ENCODE measurements at regions not wholly inside any gene's neighbourhood (a gene's known extent, or its start where the extent isn't known, plus 50 kb on each side); places are given as distances from the start of the nearest gene placed in this dataset.
"Not testable (repeated sequence)": the region's sequence is repeated elsewhere in the genome, so short reads cannot be mapped to it uniquely, and the experiment has no call there.

DNA sequence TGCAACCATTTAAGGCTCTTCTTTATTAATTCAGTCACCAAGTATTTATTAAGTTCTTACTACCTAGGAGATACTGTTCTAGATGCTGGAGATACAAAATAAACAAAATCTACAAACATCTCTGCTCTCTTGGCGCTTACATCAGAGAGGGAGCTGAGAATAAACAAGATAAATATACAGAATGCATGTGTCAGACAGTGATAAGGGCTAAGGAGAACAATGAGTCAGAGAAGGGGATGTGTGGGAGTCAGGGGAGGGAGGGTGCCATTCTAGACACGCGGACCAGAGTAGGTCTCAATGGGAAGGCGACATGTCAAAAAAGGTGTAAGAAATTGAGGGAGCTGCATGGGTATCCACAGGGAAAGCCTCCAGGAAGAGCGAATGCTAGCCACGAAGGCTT, 393.2 kb downstream of the RWDD3 start:
- Histone ChIP-seq H3K36me3 (ENCODE audit: control insufficient read depth, insufficient read depth, low read length) (no peaks in the 10 kb centered on the region), H3K4me1 (ENCODE audit: control insufficient read depth, insufficient read depth, low read length) (no peaks in the 10 kb centered on the region), H3K27ac (ENCODE audit: low read length) (no peak overlapping the region), H3K27me3 (ENCODE audit: control insufficient read depth, insufficient read depth, low read length) (no peaks in the 10 kb centered on the region), H3K9me3 (ENCODE audit: control insufficient read depth, low read depth, low read length) (no peaks in the 10 kb centered on the region), H3K4me3 (ENCODE audit: low read length) (no peak overlapping the region)
- WGBS (ENCODE audit: insufficient coverage, low lambda C conversion rate), result 84% methylated on average over 5 of the region's 6 CpGs
- no peak for DNase-seq

DNA sequence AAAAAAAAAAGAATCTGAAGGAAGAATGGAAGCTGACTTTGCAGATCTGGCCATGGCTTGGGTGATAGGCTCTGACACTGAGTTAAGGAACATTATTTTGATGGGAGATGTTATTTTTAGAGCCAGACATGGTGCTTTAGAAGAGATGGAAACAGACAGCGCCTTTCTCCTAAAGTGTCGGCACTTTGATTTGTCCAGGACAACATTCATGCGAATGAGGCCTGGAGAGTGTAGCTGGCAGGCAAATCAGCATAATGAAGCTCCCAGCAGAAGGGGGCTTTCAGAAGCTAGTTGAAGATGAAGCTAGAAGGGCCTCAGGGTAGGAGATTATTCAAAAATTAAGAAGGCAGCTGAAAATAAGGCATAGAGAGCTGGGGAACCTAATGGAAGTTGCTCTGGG, 397.7 kb downstream of the RWDD3 start:
- WGBS (ENCODE audit: insufficient coverage, low lambda C conversion rate), result 100% methylated on average over 1 of the region's 3 CpGs
- no peaks in the 10 kb centered on the region for H3K9me3 ChIP-seq (ENCODE audit: control insufficient read depth, low read depth, low read length)

GRCh38 chr1:95635811-95636210, 401.8 kb downstream of the RWDD3 start:
- Histone ChIP-seq H3K27me3 (ENCODE audit: control insufficient read depth, insufficient read depth, low read length) (no peaks in the 10 kb centered on the region), H3K9me3 (ENCODE audit: control insufficient read depth, low read depth, low read length) (no peaks in the 10 kb centered on the region), H3K27ac (ENCODE audit: low read length) (no peak overlapping the region), H3K4me1 (ENCODE audit: control insufficient read depth, insufficient read depth, low read length) (no peaks in the 10 kb centered on the region), H3K4me3 (ENCODE audit: low read length) (no peak overlapping the region), H3K36me3 (ENCODE audit: control insufficient read depth, insufficient read depth, low read length) (no peaks in the 10 kb centered on the region)
- 100% methylated on average over 1 of the region's 3 CpGs for WGBS (ENCODE audit: insufficient coverage, low lambda C conversion rate)
- DNase-seq, result no peak

More for the DNA sequence above, 397.7 kb downstream of the RWDD3 start:
- Histone ChIP-seq H3K36me3 (ENCODE audit: control insufficient read depth, insufficient read depth, low read length) (no peaks in the 10 kb centered on the region), H3K4me3 (ENCODE audit: low read length) (no peak overlapping the region), H3K4me1 (ENCODE audit: control insufficient read depth, insufficient read depth, low read length) (no peaks in the 10 kb centered on the region), H3K27ac (ENCODE audit: low read length) (no peak overlapping the region), H3K27me3 (ENCODE audit: control insufficient read depth, insufficient read depth, low read length) (no peaks in the 10 kb centered on the region)
- no peak for DNase-seq

DNA sequence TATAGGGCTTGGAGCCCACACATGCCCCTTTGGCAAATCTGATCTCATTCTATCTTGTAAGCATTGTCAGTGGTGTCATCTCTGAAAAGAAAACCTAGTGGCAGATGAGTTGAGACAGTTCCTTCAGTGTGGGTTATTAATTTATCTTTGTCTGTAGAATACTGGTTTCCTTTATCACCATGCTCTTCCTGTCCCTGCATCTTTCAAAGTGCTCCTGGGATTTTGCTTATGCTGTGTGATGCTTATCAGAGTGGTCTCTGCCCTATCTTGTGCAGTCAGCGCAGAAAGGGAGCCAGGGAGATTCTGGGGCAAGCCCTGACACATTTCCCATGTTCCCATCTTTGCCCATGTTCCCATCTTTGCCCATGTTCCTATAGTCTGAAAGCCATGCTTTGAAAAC, 402.9 kb downstream of the RWDD3 start:
- Histone ChIP-seq H3K27ac (ENCODE audit: low read length) (no peak overlapping the region), H3K4me1 (ENCODE audit: control insufficient read depth, insufficient read depth, low read length) (no peaks in the 10 kb centered on the region), H3K4me3 (ENCODE audit: low read length) (no peak overlapping the region), H3K9me3 (ENCODE audit: control insufficient read depth, low read depth, low read length) (no peaks in the 10 kb centered on the region), H3K36me3 (ENCODE audit: control insufficient read depth, insufficient read depth, low read length) (no peaks in the 10 kb centered on the region), H3K27me3 (ENCODE audit: control insufficient read depth, insufficient read depth, low read length) (no peaks in the 10 kb centered on the region)
- WGBS (ENCODE audit: insufficient coverage, low lambda C conversion rate), result no CpG with 5 or more reads among the region's 1 CpG
- DNase-seq, result no peak

GRCh38 chr1:95640746-95641145, 406.7 kb downstream of the RWDD3 start:
- Histone ChIP-seq H3K36me3 (ENCODE audit: control insufficient read depth, insufficient read depth, low read length) (no peaks in the 10 kb centered on the region), H3K27ac (ENCODE audit: low read length) (no peak overlapping the region), H3K4me3 (ENCODE audit: low read length) (no peak overlapping the region), H3K27me3 (ENCODE audit: control insufficient read depth, insufficient read depth, low read length) (no peaks in the 10 kb centered on the region), H3K4me1 (ENCODE audit: control insufficient read depth, insufficient read depth, low read length) (no peaks in the 10 kb centered on the region), H3K9me3 (ENCODE audit: control insufficient read depth, low read depth, low read length) (no peaks in the 10 kb centered on the region)
- no peak for DNase-seq
- WGBS (ENCODE audit: insufficient coverage, low lambda C conversion rate), result 86% methylated on average over 1 of the region's 2 CpGs

GRCh38 chr1:95641386-95641785, 407.4 kb downstream of the RWDD3 start:
- Histone ChIP-seq H3K9me3 (ENCODE audit: control insufficient read depth, low read depth, low read length) (no peaks in the 10 kb centered on the region), H3K27me3 (ENCODE audit: control insufficient read depth, insufficient read depth, low read length) (no peaks in the 10 kb centered on the region), H3K27ac (ENCODE audit: low read length) (no peak overlapping the region), H3K4me3 (ENCODE audit: low read length) (no peak overlapping the region), H3K36me3 (ENCODE audit: control insufficient read depth, insufficient read depth, low read length) (no peaks in the 10 kb centered on the region), H3K4me1 (ENCODE audit: control insufficient read depth, insufficient read depth, low read length) (no peaks in the 10 kb centered on the region)
- WGBS (ENCODE audit: insufficient coverage, low lambda C conversion rate), result 33% methylated on average over 1 of the region's 2 CpGs
- no peak for DNase-seq

DNA sequence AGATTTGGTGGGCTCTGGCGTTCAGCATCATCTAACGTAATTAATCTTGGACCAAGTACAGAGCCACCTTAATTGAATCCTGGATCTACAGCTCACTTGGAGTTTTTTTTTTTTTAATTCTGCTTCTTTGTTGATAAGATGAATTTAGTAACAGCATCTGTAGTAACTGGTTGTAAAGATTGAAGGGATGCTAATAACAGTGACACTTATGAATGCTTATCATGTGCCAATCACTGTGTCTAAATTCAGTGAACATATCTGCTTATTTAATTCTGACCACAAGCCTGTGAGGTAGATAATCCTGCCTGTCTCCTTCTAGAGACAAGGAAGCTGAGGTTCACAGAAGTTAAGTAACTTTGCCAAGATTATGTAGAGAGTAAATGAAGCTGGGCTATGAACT, 408.0 kb downstream of the RWDD3 start:
- Histone ChIP-seq H3K36me3 (ENCODE audit: control insufficient read depth, insufficient read depth, low read length) (no peaks in the 10 kb centered on the region), H3K4me3 (ENCODE audit: low read length) (no peak overlapping the region), H3K27ac (ENCODE audit: low read length) (no peak overlapping the region), H3K9me3 (ENCODE audit: control insufficient read depth, low read depth, low read length) (no peaks in the 10 kb centered on the region), H3K4me1 (ENCODE audit: control insufficient read depth, insufficient read depth, low read length) (no peaks in the 10 kb centered on the region), H3K27me3 (ENCODE audit: control insufficient read depth, insufficient read depth, low read length) (no peaks in the 10 kb centered on the region)
- WGBS (ENCODE audit: insufficient coverage, low lambda C conversion rate), result no CpG with 5 or more reads among the region's 2 CpGs
- no peak for DNase-seq

DNA sequence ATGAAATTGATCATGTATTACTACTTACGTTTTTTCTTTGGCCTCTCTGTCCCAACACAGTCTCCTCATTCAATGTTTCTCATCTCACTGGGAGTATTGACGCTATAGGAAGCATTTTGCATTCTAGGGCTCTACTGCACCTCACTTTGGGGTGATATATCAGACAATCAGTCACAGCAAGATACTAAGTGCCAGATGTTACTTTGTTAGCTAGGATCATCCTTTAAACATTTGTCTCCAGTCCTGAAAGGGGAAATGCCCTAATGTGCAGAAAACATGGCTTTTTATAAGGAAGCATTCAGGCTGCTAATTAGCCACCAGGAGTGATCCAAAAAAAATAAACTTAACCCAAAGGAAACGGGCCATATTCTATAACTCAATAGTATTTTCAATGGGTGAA, 409.1 kb downstream of the RWDD3 start:
- no peaks in the 10 kb centered on the region for H3K27me3 ChIP-seq (ENCODE audit: control insufficient read depth, insufficient read depth, low read length)
- WGBS (ENCODE audit: insufficient coverage, low lambda C conversion rate), result 83% methylated on average over 1 of the region's 3 CpGs
- DNase-seq, result no peak

DNA sequence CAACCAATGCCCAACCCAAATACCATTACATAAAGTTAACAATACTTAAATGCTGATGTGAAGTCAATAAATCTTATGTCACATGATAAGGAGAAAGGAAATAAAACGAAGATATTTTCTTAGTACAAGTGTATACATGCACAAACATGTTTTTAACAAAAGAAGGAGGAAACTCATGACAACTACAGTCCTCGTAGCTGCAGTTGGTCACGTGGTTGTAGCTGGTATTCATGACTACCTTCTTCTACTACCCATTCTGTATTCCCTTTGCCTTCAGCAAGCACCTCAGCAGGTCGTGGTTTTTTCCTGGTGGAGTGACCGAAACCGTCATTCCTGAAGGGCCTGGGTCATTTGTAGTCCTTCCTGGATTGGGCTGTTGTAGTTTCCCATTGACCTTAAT, 411.1 kb downstream of the RWDD3 start:
- not testable (repeated sequence) for H3K27me3 ChIP-seq (ENCODE audit: control insufficient read depth, insufficient read depth, low read length); H3K9me3 ChIP-seq (ENCODE audit: control insufficient read depth, low read depth, low read length); H3K27ac ChIP-seq (ENCODE audit: low read length); DNase-seq; H3K36me3 ChIP-seq (ENCODE audit: control insufficient read depth, insufficient read depth, low read length); H3K4me1 ChIP-seq (ENCODE audit: control insufficient read depth, insufficient read depth, low read length); H3K4me3 ChIP-seq (ENCODE audit: low read length)
- no CpG with 5 or more reads among the region's 6 CpGs for WGBS (ENCODE audit: insufficient coverage, low lambda C conversion rate)

More for the DNA sequence above, 409.1 kb downstream of the RWDD3 start:
- Histone ChIP-seq H3K27ac (ENCODE audit: low read length) (no peak overlapping the region), H3K4me3 (ENCODE audit: low read length) (no peak overlapping the region), H3K9me3 (ENCODE audit: control insufficient read depth, low read depth, low read length) (no peaks in the 10 kb centered on the region), H3K4me1 (ENCODE audit: control insufficient read depth, insufficient read depth, low read length) (no peaks in the 10 kb centered on the region), H3K36me3 (ENCODE audit: control insufficient read depth, insufficient read depth, low read length) (no peaks in the 10 kb centered on the region)

DNA sequence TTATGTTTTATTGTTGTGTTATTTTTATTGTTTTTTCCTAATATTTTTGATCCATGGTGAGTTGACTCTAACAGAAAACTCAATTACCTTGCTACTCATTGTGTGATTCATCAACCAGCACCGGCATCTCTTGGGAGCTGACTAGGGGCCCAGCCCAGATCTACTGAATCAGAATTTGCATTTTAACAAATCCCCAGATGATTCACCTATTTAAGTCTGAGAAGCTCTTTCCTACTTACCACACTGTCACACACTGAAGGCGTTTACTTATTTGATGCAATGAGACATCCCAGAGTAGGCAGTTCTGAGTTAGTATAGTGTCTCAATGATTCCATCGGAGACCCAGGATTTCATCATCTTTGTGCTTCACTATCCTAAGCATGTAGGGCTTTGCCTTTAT, 416.6 kb downstream of the RWDD3 start:
- no CpG with 5 or more reads among the region's 3 CpGs for WGBS (ENCODE audit: insufficient coverage, low lambda C conversion rate)
- Histone ChIP-seq H3K4me3 (ENCODE audit: low read length) (no peak overlapping the region), H3K9me3 (ENCODE audit: control insufficient read depth, low read depth, low read length) (no peaks in the 10 kb centered on the region), H3K27ac (ENCODE audit: low read length) (no peak overlapping the region), H3K36me3 (ENCODE audit: control insufficient read depth, insufficient read depth, low read length) (no peaks in the 10 kb centered on the region), H3K27me3 (ENCODE audit: control insufficient read depth, insufficient read depth, low read length) (no peaks in the 10 kb centered on the region), H3K4me1 (ENCODE audit: control insufficient read depth, insufficient read depth, low read length) (no peaks in the 10 kb centered on the region)
- DNase-seq, result no peak

DNA sequence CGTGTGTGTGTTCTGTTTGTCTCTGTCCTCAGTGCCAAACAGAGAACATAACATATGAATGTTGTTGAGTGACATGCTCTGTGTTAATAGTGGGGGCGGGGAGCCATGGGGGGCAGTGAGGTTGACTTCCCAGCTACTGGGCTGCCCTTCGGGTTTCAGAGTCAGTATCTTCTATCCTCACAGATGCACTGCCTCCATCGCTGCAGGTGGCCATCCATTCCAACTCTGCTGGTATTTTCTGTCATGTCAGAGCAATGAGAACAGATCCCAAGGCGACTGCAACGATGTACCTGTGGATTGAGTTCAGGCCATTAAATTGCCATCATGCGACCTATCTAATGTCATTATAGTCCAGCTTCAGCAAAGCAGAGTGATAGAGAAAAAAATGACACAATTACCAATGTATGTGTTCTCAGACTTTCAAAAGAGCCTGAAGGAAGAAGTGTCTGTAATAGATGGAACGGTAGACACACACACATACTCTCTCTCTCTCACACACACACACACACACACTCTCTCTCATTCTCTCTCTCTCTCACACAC, 418.5 kb downstream of the RWDD3 start:
- H3K9me3 ChIP-seq (ENCODE audit: control insufficient read depth, low read depth, low read length), result no peaks in the 10 kb centered on the region
- no peak for DNase-seq
- no peak overlapping the region for H3K4me3 ChIP-seq (ENCODE audit: low read length)
- H3K27ac ChIP-seq (ENCODE audit: low read length), result no peak overlapping the region
- no peaks in the 10 kb centered on the region for H3K36me3 ChIP-seq (ENCODE audit: control insufficient read depth, insufficient read depth, low read length)
- no peaks in the 10 kb centered on the region for H3K4me1 ChIP-seq (ENCODE audit: control insufficient read depth, insufficient read depth, low read length)
- 65% methylated on average over 2 of the region's 8 CpGs for WGBS (ENCODE audit: insufficient coverage, low lambda C conversion rate)
- H3K27me3 ChIP-seq (ENCODE audit: control insufficient read depth, insufficient read depth, low read length), result no peaks in the 10 kb centered on the region
